Mesothelial cell of epicardium (in vitro differentiated cells): ENCODE measurements at regions not wholly inside any gene's neighbourhood (a gene's known extent, or its start where the extent isn't known, plus 50 kb on each side); places are given as distances from the start of the nearest gene placed in this dataset.

Source experiments
- DNase-seq, 2 experiments: peaks; one replicate each; pipeline ENCODE4 v3.0.0; 2021; ENCODE audit warnings: low spot score in 2 of 2; ENCODE audit not compliant: unreplicated experiment in 2 of 2
- H3K27ac Mint-ChIP-seq: 2 replicates; pipeline ENCODE4 v1.8.0; 2021; ENCODE audit warnings: mixed read lengths
- H3K27me3 Mint-ChIP-seq: 2 replicates; pipeline ENCODE4 v1.8.0; 2021; ENCODE audit warnings: low read depth, mixed read lengths
- H3K36me3 Mint-ChIP-seq: 2 replicates; pipeline ENCODE4 v1.8.0; 2021; ENCODE audit warnings: mixed read lengths
- H3K4me1 Mint-ChIP-seq: 2 replicates; pipeline ENCODE4 v1.8.0; 2021; ENCODE audit warnings: mixed read lengths
- H3K4me3 Mint-ChIP-seq: 2 replicates; pipeline ENCODE4 v1.8.0; 2021; ENCODE audit warnings: mild to moderate bottlenecking, moderate library complexity, mixed read lengths
- H3K9me3 Mint-ChIP-seq: 2 replicates; pipeline ENCODE4 v1.8.0; 2021; ENCODE audit warnings: mixed read lengths
- CTCF ChIP-seq: fragments of 200-600 bp; sonication (generic); IDR thresholded peaks from one replicate; pipeline ENCODE4 v1.5.0; 2021; ENCODE audit warnings: antibody characterized with exemption; ENCODE audit not compliant: unreplicated experiment

DNA sequence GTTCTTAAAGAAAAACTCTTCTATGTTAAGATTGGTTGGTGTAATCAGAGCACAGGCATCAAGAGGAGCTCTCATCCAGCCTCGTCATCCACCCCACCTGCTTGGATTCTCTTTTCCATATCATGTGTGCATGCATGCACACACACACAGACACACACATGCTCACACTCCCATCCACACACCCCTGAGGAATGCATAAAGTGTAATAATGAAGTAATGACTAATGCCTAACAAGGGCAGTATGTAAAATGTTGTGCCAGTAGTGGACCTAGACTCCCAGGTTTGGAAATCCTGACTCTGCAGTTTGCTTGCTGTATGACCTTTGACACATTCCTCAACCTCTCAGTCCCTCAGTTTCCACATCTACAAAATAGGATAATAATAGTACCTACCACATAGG is 280.0 kb upstream of the ANKRD55 start:
- DNase-seq, result no peak
- H3K36me3 Mint-ChIP-seq, result no peaks in the 10 kb centered on the region
- no peak for TF ChIP-seq CTCF
- H3K27ac Mint-ChIP-seq, result no peak overlapping the region
- H3K4me3 Mint-ChIP-seq, result no peak overlapping the region
- H3K27me3 Mint-ChIP-seq, result no peaks in the 10 kb centered on the region
- peaks cover 45% of the 10 kb centered on the region for H3K4me1 Mint-ChIP-seq
- H3K9me3 Mint-ChIP-seq, result no peaks in the 10 kb centered on the region

DNA sequence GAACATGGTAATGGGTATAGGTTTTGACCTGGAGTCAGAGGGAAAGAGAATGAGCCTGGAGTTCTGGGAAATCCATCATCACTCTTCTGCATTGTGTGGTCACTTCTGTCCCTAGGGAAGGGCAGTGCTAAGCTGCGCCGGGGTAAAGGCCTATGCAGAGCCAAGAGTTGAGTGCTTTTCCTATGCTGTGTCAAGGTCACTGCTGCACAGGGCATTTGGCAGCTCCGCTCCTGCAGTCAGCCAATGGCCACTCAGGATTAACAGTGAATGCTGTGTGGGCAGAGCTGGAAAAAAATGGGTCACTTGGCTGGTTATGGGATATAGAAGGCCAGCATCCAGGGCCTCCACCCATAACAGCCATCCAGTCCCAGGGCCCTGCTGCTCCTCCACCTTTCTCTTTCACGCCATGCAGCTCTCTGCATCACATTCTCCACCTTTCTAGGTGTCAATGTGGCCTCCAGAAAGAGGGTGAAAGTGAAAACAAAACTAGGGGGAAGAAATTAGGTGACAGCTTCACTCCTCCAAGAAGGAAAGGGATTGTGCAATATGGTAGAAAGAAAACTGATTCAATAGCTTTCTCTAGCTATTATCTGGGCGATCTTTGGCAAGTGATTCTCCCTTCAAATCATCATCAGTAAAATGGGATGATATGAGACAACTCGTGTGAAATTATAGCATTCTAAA is 279.3 kb upstream of the ANKRD55 start:
- H3K4me1 Mint-ChIP-seq, result peaks cover 38% of the 10 kb centered on the region
- H3K36me3 Mint-ChIP-seq, result no peaks in the 10 kb centered on the region
- H3K4me3 Mint-ChIP-seq, result no peak overlapping the region
- no peak for TF ChIP-seq CTCF
- H3K27me3 Mint-ChIP-seq, result no peaks in the 10 kb centered on the region
- no peak overlapping the region for H3K27ac Mint-ChIP-seq
- no peak for DNase-seq
- no peaks in the 10 kb centered on the region for H3K9me3 Mint-ChIP-seq

- H3K27me3 Mint-ChIP-seq, result no peaks in the 10 kb centered on the region
- no peak overlapping the region for H3K4me3 Mint-ChIP-seq
- no peak for DNase-seq
- no peak for TF ChIP-seq CTCF
- no peaks in the 10 kb centered on the region for H3K36me3 Mint-ChIP-seq
- peaks cover 33% of the 10 kb centered on the region for H3K4me1 Mint-ChIP-seq
- H3K27ac Mint-ChIP-seq, result no peak overlapping the region
- H3K9me3 Mint-ChIP-seq, result no peaks in the 10 kb centered on the region
Measured at GRCh38 chr5:56511326-56511841, 278.3 kb upstream of the ANKRD55 start.

DNA sequence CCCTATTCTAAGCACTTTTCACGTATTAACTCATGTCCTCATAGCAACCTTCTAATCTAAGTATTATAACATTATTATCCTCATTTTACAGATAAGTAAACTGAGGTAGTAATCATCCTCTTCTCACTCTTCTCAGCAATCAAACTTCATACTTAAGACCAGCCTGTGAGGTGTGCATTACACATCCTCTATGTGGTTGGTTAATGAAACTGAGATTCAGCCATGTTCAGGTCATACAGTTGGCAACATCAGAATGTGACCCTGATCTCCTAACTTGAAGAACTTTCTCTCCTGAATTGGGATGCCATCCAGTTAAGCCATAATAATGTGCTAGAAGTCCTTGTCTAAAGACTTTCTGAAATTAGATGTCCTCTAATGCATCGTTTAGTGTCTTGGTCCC is 275.1 kb upstream of the ANKRD55 start:
- TF ChIP-seq CTCF, result no peak
- no peak for DNase-seq
- H3K36me3 Mint-ChIP-seq, result no peaks in the 10 kb centered on the region
- H3K4me3 Mint-ChIP-seq, result no peak overlapping the region
- peaks cover 8% of the 10 kb centered on the region for H3K4me1 Mint-ChIP-seq
- H3K27ac Mint-ChIP-seq, result no peak overlapping the region
- H3K27me3 Mint-ChIP-seq, result no peaks in the 10 kb centered on the region
- peaks cover 7% of the 10 kb centered on the region for H3K9me3 Mint-ChIP-seq

- H3K9me3 Mint-ChIP-seq, result peaks cover 7% of the 10 kb centered on the region
- no peak for TF ChIP-seq CTCF
- H3K36me3 Mint-ChIP-seq, result no peaks in the 10 kb centered on the region
- H3K4me3 Mint-ChIP-seq, result no peak overlapping the region
- H3K27ac Mint-ChIP-seq, result no peak overlapping the region
- DNase-seq, result no peak
- no peaks in the 10 kb centered on the region for H3K27me3 Mint-ChIP-seq
- H3K4me1 Mint-ChIP-seq, result peaks cover 8% of the 10 kb centered on the region
Measured at GRCh38 chr5:56507351-56507930, 274.3 kb upstream of the ANKRD55 start.
